Nephron progenitor cell (in vitro differentiated cells): ENCODE measurements at regions not wholly inside any gene's neighbourhood (a gene's known extent, or its start where the extent isn't known, plus 50 kb on each side); places are given as distances from the start of the nearest gene placed in this dataset.

Experiments used
- DNase-seq: peaks from one replicate; pipeline ENCODE4 v3.0.0; 2021
- H3K27ac Mint-ChIP-seq: 2 replicates; pipeline ENCODE4 v1.8.0; 2021; ENCODE audit warnings: mild to moderate bottlenecking, moderate library complexity, mixed read lengths
- H3K27me3 Mint-ChIP-seq: 2 replicates; pipeline ENCODE4 v1.8.0; 2021; ENCODE audit warnings: mild to moderate bottlenecking, low read depth, mixed read lengths; ENCODE audit not compliant: poor library complexity
- H3K36me3 Mint-ChIP-seq: 2 replicates; pipeline ENCODE4 v1.8.0; 2021; ENCODE audit warnings: low read depth, mixed read lengths
- H3K4me1 Mint-ChIP-seq: 2 replicates; pipeline ENCODE4 v1.8.0; 2021; ENCODE audit warnings: mixed read lengths
- H3K4me3 Mint-ChIP-seq: 2 replicates; pipeline ENCODE4 v1.8.0; 2021; ENCODE audit warnings: mild to moderate bottlenecking, moderate library complexity, mixed read lengths
- H3K9me3 Mint-ChIP-seq: 2 replicates; pipeline ENCODE4 v1.8.0; 2021; ENCODE audit warnings: mild to moderate bottlenecking, moderate library complexity, mixed read lengths
- TF ChIP-seq, protein P1 (sequence below): fragments of 200-600 bp; sonication (generic); IDR thresholded peaks from 2 replicates; pipeline ENCODE4 v1.5.0; 2021; ENCODE audit warnings: antibody characterized with exemption

DNA sequence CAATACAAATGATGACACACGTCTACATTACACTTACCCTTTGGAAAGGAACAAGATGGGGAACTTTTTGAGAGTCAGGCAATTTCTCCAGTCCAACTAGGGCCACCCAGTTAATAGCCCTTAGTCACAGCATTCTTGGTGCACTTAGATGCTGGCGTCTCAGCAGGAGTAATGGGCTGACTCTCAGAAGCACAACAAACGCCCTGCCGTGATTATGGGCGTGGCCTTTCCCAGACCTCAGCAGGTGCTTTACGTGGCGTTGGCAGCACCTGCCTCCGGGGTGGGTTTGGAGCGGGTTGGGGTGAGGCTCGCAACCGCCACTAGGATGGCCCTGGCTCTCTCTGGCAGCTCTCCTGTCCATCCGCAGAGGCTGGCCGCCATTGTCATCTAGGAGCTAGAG lies 147.6 kb upstream of the SHH start:
- Mint-ChIP-seq H3K4me3 (no peak overlapping the region), H3K27ac (no peak overlapping the region), H3K27me3 (peaks cover 28% of the 10 kb centered on the region), H3K9me3 (no peaks in the 10 kb centered on the region), H3K4me1 (peaks cover 6% of the 10 kb centered on the region), H3K36me3 (no peaks in the 10 kb centered on the region)
- no peak for DNase-seq
- TF ChIP-seq, protein P1, sequence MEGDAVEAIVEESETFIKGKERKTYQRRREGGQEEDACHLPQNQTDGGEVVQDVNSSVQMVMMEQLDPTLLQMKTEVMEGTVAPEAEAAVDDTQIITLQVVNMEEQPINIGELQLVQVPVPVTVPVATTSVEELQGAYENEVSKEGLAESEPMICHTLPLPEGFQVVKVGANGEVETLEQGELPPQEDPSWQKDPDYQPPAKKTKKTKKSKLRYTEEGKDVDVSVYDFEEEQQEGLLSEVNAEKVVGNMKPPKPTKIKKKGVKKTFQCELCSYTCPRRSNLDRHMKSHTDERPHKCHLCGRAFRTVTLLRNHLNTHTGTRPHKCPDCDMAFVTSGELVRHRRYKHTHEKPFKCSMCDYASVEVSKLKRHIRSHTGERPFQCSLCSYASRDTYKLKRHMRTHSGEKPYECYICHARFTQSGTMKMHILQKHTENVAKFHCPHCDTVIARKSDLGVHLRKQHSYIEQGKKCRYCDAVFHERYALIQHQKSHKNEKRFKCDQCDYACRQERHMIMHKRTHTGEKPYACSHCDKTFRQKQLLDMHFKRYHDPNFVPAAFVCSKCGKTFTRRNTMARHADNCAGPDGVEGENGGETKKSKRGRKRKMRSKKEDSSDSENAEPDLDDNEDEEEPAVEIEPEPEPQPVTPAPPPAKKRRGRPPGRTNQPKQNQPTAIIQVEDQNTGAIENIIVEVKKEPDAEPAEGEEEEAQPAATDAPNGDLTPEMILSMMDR, result no peak

GRCh38 chr7:155956977-155957376 lies 144.7 kb upstream of the SHH start:
- no peak overlapping the region for H3K4me3 Mint-ChIP-seq
- peaks cover 16% of the 10 kb centered on the region for H3K27me3 Mint-ChIP-seq
- H3K4me1 Mint-ChIP-seq, result peaks cover 6% of the 10 kb centered on the region
- no peaks in the 10 kb centered on the region for H3K9me3 Mint-ChIP-seq
- no peak overlapping the region for H3K27ac Mint-ChIP-seq
- TF ChIP-seq, protein P1, result no peak
- DNase-seq, result no peak
- no peaks in the 10 kb centered on the region for H3K36me3 Mint-ChIP-seq

DNA sequence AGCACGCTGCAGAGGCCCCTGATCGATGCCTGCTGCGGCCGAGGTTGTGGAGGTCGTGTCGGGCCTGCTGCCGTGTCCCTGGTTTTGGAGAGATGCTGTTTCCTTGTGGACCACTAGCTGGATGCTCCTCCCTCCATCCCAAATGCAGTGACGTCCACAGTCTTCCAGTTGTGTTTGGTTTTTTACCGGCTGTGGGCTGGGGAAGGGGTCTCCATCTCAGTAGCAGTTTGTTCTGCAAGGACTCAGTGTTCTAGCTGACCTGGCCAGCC lies 143.0 kb upstream of the SHH start:
- Mint-ChIP-seq H3K4me1 (no peaks in the 10 kb centered on the region), H3K9me3 (no peaks in the 10 kb centered on the region), H3K27me3 (peaks cover 14% of the 10 kb centered on the region), H3K27ac (no peak overlapping the region), H3K4me3 (no peak overlapping the region), H3K36me3 (no peaks in the 10 kb centered on the region)
- TF ChIP-seq, protein P1, result no peak
- DNase-seq, result no peak

- no peaks in the 10 kb centered on the region for H3K36me3 Mint-ChIP-seq
- no peak overlapping the region for H3K4me3 Mint-ChIP-seq
- no peak overlapping the region for H3K27ac Mint-ChIP-seq
- H3K4me1 Mint-ChIP-seq, result no peaks in the 10 kb centered on the region
- H3K27me3 Mint-ChIP-seq, result peaks cover 10% of the 10 kb centered on the region
- TF ChIP-seq, protein P1, result no peak
- no peak for DNase-seq
- H3K9me3 Mint-ChIP-seq, result no peaks in the 10 kb centered on the region
These were observed 142.5 kb upstream of the SHH start for GRCh38 chr7:155954550-155955366.

GRCh38 chr7:155953781-155954549 lies 141.7 kb upstream of the SHH start:
- no peak for DNase-seq
- Mint-ChIP-seq H3K9me3 (no peaks in the 10 kb centered on the region), H3K27ac (no peak overlapping the region), H3K4me3 (no peak overlapping the region), H3K4me1 (no peaks in the 10 kb centered on the region), H3K27me3 (peaks cover 10% of the 10 kb centered on the region), H3K36me3 (no peaks in the 10 kb centered on the region)
- TF ChIP-seq, protein P1, result no peak

DNA sequence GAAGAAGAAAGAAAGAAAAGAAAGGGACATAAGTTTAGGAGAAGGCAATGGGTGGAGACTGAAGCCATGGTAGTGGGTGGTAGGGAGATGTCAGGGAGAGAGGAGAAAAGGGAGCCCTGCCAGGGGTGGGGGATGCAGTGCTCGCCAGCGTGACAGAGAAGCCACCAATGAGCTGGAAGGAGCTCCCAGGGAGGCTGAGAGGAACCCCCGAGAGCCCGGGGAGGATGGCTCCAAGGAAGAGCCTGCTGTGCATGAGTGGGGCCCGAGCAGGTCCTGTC lies 141.2 kb upstream of the SHH start:
- H3K4me3 Mint-ChIP-seq, result no peak overlapping the region
- no peaks in the 10 kb centered on the region for H3K36me3 Mint-ChIP-seq
- TF ChIP-seq, protein P1, result no peak
- no peak for DNase-seq
- H3K4me1 Mint-ChIP-seq, result no peaks in the 10 kb centered on the region
- no peaks in the 10 kb centered on the region for H3K9me3 Mint-ChIP-seq
- H3K27me3 Mint-ChIP-seq, result peaks cover 14% of the 10 kb centered on the region
- no peak overlapping the region for H3K27ac Mint-ChIP-seq
